DMS114 treated with DMSO at 0.1 percent for 48 hours (cell line): ENCODE measurements at regions not wholly inside any gene's neighbourhood (a gene's known extent, or its start where the extent isn't known, plus 50 kb on each side); places are given as distances from the start of the nearest gene placed in this dataset.

ENCODE experiments used
- DNase-seq: peaks from one replicate; lab custom pipeline; 2025; ENCODE audit not compliant: unreplicated experiment; lab: John Stamatoyannopoulos, UW

DNA sequence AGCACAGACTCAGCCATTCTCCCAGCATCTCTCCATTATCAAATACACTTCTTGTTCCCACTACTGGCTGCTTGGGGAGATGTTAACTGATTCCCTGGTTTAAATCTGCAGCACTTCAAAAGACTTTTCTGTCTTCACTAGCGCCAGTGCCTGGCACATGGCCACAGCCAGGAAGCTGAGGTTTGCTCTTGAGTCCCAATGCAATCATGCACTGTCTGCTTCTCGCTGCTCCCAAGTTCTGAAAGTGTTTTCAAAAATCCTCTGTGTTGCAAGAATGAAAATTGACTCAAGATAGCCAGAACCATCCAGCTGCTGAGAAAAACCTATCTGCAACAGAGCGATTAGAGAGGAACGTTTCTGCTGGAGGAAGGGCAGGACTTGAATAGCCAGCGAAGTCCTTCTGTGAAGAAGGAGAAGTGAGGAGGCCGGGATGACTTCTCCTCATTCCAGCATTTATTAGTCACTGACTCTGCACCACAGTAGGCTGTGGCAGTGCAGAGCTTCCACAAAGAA is 358.4 kb upstream of the NR2F2 start:
- DNase-seq = no peak

DNA sequence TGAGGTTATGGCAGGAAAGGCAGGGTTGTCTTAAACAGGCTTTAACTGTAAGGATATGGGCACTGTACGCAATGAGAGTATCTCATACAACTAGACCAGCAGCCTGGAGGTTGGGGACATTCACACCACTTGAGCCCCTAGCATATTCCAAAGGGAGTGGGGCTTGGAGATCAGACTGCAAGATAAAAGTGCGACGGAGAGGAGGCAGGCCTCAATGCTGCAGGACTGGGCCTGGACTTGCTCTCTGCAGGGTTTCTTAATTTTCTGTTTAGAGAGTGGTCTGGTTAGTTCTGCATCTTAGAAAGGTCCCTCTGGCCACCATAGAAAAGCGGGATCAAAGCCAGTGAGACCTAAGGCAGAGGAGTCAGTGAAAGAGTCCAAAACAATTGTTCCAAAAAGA is 357.7 kb upstream of the NR2F2 start:
- no peak for DNase-seq

DNA sequence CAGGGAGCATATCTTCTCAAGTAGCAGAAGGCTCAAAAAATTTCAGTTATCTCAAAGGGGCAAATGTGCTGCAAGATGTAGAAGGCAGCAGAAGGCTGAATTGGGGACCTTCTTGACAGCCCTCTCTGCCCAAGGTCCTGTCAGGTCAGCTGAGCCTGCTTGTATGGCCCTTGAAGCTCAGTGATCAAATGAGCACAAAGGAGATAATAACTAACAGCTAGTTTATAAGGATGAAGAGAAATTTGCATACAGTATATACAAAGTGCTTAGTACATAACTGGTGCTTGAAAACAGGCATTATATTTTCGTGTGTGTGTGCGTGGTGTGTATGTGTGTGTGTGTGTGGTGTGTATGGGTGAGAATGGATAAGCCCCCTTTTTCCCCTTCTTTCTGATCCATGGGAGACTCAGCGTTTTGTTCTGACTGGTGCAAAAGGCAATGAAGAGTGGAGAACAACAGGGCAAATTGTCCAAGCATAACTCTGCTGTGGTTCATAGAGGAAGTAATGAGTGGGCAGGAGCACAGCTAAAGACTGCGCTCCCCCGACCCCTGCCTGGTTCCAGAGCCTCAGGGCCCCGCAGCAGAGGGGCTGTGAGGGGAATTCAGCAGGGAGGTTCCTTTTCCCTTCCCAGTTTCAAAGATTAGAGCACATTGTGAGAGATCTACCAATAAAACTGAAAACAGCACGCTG is 356.8 kb upstream of the NR2F2 start:
- no peak for DNase-seq

DNA sequence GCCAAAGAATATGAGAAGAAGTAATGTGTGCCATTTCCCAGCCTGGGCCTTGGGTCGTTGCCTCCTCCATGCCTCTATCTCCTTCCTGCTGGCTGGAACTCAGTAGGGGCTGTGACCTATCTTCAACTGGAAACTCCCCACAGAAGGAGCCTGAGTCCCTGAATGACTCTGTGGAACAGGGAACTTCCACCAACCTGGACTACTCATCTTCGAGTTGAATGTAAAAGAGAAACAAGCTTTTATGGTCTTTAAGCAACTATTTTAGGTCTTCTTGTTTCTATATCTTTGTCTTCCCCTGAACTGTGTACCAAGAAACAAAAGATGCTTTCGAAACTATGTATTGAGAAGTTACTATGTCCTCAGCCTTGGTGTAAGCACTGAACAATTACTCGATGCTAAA is 355.3 kb upstream of the NR2F2 start:
- DNase-seq = no peak

DNA sequence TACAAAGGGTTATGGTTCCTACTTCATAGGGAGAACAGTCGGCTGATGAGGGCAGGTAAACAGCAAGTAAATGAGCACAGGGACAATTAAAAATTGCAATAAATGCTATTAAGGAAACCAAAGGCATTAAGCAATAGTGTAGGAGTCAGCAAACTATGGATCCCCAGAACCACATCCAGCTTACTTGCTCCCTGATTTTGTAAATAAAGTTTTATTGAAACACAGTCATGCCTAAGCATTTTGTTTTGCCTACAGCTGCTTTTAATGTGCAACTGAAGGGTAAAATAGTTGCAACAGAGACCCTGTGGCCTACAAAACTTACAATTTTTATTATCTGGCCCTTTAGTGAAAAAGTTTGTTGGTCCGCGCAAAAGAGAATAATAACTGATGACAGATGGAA is 351.2 kb upstream of the NR2F2 start:
- no peak for DNase-seq

DNA sequence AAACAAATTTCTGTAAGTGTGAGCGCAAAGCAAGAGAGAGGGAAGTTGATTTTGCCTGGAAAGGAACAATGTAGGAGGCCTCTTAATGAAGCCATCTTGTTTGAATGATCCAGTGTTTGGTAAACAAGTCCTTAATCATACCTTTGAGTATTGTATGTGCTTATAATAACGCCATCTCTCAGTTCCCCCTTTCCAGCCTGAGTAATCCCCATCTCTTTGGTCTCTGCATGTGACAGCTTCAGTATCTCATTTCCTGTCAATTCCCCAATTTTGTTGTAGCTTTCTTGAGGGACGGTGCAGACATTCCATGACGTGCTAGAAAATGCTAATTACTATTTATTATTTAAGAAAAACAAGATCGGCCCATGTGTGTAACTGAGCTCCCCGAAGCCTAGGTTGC is 349.3 kb upstream of the NR2F2 start:
- no peak for DNase-seq

DNA sequence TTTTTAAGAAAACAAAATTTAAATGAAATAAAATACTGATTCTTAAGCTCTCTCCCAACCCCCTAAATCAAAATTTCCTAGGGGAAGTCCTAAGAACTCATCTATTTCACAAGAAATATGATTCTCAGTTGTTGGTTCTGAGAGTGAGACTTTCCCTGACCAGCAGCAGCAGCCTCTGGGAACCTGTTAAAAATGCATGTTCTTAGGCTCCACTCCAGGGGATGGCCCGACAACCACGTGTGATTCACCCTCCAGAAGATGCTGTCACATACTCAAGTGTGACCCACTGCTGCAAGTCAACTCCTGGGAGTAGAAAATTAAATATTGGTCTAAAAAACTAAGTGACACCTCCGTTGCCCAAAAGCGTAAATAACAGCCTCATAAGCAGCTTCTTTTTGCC is 343.2 kb upstream of the NR2F2 start:
- no peak for DNase-seq

DNA sequence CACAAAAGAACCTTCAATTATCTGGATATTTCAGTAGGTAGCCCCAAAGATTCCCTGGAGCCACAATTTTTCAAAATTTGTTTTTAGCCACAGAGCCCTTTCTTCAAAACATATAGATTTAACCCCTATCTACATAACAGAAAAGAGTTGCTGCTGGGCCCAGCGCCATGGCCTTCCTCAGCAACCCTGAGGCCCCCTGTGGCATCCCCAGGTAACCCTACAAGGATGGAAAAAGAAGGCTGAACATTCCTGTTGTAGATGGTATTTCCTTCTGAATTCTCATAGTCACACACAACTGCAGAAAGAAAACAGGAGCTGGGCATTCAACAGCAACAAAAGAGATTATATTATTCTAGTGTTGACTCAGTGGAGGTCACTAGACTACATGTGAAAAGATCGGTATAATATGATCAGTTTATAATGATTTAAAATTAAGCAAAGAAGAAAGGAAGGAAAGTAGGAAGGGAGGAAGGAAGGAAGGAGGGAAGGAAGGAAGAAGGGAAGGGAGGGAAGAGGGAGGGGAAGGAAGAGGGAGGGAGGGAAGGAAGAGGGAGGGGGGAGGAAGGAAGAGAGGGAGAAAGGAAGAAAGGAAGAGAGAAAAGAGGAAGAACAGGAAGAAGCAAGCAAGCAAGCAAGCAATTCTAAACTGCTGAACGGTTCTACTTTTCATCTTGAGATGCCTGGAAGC is 342.5 kb upstream of the NR2F2 start:
- no peak for DNase-seq

DNA sequence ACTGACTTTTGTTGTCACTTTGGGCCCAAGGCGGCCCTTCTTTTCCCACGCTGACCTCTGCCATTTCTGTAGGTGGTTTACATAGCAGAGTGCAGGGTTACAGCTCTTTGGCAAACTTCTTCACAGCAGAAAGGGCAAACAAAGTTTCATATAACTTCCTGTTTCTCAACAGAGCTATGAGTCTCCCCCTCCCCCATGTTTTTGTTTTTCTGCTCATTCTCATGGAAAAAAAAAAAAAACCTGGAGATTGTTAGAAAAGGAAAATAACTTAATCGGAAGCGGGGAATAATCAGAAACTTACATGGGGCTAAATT is 342.0 kb upstream of the NR2F2 start:
- no peak for DNase-seq

DNA sequence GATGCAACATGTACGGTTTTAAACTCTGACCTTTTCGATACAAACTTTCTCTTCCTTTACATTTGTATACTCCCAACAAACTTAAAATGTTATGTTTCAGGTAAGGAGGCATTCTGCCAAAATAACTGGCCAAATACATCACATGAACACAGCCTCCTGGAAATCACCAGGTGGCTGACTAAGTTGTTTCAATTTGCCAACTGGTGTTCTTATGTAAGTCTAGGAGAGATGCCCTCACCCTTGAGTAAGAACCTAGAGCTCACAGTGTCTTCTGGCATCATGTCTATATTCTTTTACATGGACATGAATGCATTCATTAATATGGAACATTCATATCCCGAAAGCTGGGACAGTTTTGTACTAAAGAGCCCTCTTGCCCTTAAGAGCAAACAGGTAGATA is 341.1 kb upstream of the NR2F2 start:
- DNase-seq = no peak

DNA sequence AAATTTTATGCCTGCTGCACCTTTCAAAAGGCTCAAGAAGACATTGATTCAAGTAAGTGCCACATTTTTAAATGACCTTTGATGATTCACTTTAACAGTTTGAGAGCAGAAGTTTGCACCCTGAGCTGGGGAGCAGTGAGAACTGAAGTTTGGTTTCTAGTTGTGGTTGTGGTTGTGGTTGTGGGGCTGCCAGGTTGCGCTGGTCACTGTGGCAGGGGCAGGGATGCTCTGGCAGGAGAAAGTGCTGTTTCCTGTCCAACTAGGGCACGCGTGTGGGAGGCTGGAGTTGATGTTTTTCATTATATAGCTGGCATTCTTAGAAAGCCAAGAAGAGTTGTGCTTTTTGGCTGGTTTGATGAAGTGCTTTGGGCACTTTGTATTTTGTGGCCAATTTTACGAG is 339.7 kb upstream of the NR2F2 start:
- DNase-seq = no peak

DNA sequence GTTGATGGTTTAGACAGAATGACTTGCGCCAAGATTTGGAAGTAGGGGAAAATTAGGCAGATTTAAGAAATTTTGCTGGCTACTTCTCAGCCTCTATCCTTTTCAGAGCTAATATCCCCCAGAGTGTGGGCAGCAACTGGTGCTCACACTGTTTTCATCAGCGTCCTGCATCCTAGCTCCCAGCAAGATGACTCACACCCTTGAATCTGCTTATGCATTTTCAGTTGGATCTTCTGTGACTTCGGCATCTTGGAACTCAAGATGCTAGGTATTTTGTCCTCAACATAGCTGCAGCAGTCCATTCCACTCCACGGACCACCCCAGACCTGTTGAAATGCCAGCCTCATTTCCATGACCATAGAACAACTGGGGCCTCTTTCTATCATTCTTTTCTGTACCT is 336.1 kb upstream of the NR2F2 start:
- no peak for DNase-seq

DNA sequence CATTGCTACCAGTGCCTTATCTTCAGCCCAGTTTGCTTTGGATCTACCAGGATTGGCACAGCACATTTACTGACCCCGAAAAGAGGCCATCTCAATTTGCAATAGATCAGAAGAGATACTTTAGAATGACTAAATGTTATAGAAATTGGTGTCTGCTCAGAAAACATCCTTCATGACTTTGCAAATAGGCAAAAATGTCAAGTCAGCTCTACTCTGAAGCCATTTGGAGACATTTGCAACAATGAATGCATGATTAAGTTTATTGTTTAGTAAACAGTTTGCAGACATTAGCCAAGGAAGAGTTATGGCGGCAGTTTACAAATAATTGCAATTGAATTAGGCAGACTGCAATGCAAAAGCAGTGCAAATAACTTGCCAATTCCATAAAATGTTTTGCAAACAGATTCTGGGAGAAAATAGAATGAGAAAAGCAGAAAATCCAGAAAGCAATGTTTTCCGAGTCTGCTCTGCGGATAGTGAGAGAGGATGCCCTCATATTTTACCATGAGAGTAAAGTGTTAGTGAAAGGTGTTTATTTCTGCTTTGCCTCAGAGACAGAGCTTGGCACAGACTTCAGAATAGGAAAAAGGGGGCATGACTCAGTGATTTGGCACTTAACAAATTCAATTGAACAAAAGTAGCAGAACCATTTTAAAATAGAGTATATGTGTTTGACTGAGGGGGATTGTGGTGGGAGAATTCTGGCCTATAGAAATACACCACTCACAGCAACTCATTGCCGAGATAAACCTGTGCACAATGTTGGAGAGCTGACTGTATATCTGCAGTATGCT is 334.9 kb upstream of the NR2F2 start:
- DNase-seq = no peak

DNA sequence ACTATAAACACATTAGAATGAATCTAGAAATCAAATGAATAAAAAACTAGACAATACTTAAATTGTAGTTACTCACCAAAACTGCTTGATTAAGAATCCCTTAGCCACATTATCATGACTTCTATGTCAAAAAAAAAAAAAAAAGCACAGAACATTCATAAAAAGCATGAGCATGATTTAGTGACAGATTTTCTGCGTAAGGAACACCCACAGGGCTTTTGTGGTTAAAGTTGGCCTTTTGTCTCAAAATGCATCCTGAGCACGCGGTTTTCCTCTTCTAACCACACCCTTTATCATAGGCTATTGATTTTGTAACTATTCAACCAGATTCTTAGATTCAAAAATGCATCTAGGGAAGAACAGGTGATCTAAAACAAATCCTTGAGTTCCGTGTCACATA is 334.0 kb upstream of the NR2F2 start:
- DNase-seq = no peak

DNA sequence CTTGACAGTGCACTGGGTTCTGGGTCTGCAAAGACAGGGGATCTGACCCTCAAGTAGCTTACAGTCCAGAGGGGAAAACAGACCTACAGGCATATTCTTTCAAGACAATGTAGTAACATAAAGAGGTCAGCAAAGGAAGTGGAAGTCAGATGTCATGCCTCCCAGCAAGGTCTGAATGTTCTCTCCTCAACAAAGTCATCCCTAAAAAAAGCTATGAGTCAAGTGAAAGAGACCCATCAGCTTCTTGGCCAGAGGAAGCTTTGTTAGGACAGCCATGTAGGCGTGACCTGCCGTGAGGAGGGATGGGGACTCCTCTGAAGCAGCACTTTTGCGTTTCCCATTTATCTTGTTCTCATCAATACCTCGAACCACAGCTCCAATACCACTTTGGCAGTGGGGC is 331.6 kb upstream of the NR2F2 start:
- DNase-seq = no peak

DNA sequence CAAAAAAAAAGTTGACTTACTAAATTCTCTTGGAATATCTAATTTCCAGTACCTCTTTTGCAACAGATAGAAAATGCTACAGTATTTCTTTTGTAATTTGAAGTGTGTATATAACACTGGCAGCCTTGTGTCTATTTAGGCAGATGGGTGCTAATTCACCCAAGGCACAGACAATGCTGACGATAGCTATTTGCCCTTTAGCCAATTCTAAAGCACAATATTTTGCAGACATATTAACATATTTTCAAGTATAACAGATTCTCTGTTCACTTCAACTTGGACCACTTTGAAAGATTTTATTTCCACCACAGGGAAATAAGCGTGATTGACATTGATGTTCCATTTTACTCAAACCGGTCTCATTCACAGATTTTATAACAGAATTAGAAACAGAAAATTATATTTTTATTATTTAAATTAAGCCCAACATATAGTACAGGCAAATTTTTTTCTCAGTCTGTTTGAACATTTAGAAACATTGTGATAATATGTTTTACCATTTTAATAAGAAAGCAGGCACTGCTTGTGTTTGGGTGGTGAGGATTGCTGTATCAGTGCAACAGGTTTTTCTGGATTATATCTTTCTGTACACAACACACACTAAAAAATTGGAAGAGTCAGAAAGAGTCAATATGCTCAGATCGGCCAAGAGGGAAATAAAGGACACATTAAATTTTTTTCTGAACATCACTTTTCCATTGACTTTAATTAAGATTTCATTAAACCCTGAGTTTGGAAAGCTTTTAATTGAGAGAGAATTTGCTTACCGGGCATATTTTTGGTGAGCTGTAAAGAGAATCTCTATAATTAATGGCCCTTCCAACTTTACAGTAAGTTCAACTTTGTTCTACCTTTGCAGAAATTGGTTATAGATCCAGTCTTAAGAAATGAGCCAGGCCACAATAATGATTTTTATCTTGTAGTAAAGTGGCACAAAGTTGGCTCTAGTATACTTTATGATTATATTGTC is 327.3 kb upstream of the NR2F2 start:
- DNase-seq = no peak

DNA sequence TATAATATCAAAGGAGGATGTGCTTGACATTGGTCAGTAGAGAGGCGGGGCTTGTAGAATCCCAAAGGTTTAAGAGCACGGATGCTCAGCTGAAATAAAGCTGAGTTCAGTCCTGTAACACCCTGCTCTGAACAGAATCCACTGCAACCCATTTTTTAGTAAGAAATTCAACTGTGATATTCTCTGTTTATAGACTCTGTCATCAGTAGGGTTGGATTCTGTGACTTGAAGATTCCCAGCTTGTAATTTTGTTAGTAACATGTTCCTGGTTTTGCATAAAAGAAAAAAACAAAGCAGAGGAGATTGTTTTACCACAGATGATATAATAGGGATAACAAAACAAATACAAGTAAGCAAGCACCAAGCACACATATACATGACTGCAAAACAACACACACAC is 324.6 kb upstream of the NR2F2 start:
- no peak for DNase-seq

DNA sequence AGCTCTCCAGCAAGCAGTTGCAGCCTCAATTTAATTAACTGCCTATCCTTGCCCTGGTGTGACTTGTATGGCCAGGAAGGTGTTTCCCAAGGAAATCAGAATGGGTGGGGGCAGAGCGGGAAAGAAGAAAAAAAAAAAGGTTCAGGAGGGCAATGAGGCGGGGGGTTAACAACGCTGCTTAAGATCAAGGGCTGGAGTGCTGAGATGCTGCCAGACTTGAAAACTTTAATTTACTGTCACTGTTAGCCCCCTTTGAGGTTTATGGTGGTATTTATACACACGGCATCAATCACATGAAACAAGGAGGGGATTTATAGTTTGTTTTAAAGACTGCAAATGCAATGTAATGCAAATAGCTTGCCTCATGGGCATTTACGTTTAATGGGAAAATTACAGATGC is 319.4 kb upstream of the NR2F2 start:
- no peak for DNase-seq

DNA sequence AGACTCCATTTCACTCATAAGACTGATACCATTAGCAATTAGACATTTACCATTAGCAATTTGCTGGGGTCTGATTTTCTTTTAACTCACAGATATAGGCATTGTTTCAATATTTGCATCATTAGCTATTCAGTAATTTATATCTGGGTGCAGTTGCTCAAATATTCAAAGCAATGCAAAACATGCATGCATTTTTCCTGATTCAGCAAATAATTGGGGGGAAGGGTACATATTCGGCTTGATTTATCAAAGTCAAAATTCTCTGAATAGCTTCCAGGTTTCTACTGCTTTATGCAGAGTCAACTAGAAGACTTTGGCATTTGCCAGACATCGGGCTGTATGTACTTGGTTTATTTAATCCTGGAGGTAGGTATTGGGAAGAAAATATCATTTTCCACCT is 315.6 kb upstream of the NR2F2 start:
- DNase-seq = no peak

DNA sequence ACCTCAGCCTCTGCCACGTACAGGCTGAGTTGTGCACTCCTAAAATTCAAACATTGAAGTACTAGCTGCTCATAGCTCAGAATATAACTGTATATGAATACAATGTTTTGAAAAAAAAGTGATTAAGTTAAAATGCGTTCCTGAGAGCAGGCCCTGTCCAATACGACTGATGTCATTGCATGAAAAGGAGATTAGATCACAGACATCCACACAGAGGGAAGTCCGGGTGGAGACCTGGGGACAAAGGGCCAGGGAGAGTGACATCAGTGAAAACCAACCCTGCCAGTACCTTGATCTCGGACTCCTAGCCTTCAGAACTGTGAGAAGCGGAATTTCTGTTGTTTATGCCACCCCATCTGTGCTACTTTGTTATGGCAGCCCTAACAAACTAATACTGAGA is 311.4 kb upstream of the NR2F2 start:
- DNase-seq = no peak

DNA sequence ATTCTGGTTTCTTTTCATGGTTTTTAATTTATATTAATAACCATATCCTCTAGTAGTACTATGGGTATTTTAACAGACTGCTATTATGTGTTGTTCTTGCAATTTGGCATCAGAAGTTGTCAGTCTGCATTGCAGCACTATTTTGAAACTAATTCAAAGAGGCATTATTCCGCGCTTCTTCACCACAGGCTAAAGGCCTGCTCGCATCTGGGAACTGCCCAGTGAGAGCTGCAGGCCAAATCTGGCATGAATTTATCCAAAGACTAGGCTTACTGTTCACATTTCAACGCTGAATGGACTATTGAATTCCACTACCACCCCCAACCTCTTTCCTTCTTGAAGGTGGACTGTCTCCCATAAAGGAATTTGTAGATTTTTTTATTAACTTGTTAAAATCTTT is 310.4 kb upstream of the NR2F2 start:
- DNase-seq = no peak
